HepG2 (cell line): ENCODE measurements at regions not wholly inside any gene's neighbourhood (a gene's known extent, or its start where the extent isn't known, plus 50 kb on each side); places are given as distances from the start of the nearest gene placed in this dataset.

Source experiments
- ATAC-seq: fragments of 200-7000 bp; cut with Tn5 transposase; 3 replicates; pipeline ENCODE4 v1.9.1; 2020; ENCODE audit warnings: mild to moderate bottlenecking, moderate library complexity
- BruUV-seq: library from RNA; stranded (reverse); fragments of 400-500 nt; replicated peaks from 2 replicates; lab custom pipeline; 2021; lab: Mats Ljungman, UMichigan
- CTCF ChIA-PET: fragments of 300-600 bp; formaldehyde crosslinking; extraction: SDS; loops from one replicate; lab custom pipeline; 2021; ENCODE audit warnings: low total read pairs, inconsistent platforms, low intra/inter-chr PET ratio; lab: Yijun Ruan, JAX
- POLR2A ChIA-PET: fragments of 350-600 bp; sonication (Branson Sonifier 250); formaldehyde crosslinking; loops from one replicate; lab custom pipeline; 2020; ENCODE audit warnings: antibody characterized with exemption, inconsistent platforms; lab: Yijun Ruan, JAX
- DNase-seq: peaks from one replicate; pipeline ENCODE4 v3.0.0-alpha.2; 2015; ENCODE audit warnings: low spot score
- FAIRE-seq: peaks from 3 replicates; lab custom pipeline; 2011; peaks lifted over from hg19 to GRCh38; lab: Jason Lieb, UNC
- H2AFZ ChIP-seq: one replicate; pipeline ENCODE4 v1.6.1; 2011; ENCODE audit warnings: low read length, inconsistent platforms
- H3K27ac ChIP-seq: fragments of 300-600 bp; 3 replicates; pipeline ENCODE4 v1.8.0; 2011; ENCODE audit warnings: mixed run types, mild to moderate bottlenecking, mixed read lengths, low read length, inconsistent platforms; ENCODE audit not compliant: insufficient read depth; ENCODE audit errors: extremely low read length
- H3K27me3 ChIP-seq, 2 experiments: fragments of 200-600 bp in 1 of 2; 2 replicates in 1 of 2; 3 replicates in 1 of 2; pipeline versions ENCODE4 v1.6.0 to v1.8.0; 2011; ENCODE audit warnings: low read length in 2 of 2, mild to moderate bottlenecking in 2 of 2, moderate library complexity in 2 of 2, inconsistent platforms in 1 of 2; ENCODE audit not compliant: insufficient read depth in 2 of 2, control insufficient read depth in 1 of 2
- H3K36me3 ChIP-seq, 2 experiments: fragments of 200-600 bp in 1 of 2; replicated peaks in 1 of 2; 2 replicates in 1 of 2; 3 replicates in 1 of 2; pipeline versions ENCODE4 v1.5.1 to v1.8.0; 2011; ENCODE audit warnings: low read length in 2 of 2, inconsistent platforms in 1 of 2; ENCODE audit not compliant: insufficient read depth in 2 of 2, control insufficient read depth in 1 of 2
- H3K4me1 ChIP-seq: 2 replicates; pipeline ENCODE4 v1.5.1; 2012; ENCODE audit warnings: low read length, inconsistent platforms; ENCODE audit not compliant: insufficient read depth
- H3K4me2 ChIP-seq: 2 replicates; pipeline ENCODE4 v1.6.0; 2011; ENCODE audit warnings: low read depth, low read length, inconsistent platforms
- H3K4me3 ChIP-seq, 3 experiments: fragments of 200-600 bp in 1 of 3; sonication (generic), shearing (Covaris generic) in 1 of 3; replicated peaks in 1 of 3; 2 replicates each; pipeline ENCODE4 v1.5.1; 2011 to 2016; ENCODE audit warnings: low read length in 3 of 3, inconsistent platforms in 2 of 3, low read depth in 2 of 3, mild to moderate bottlenecking in 2 of 3, control low read depth in 1 of 3, mixed read lengths in 1 of 3; ENCODE audit not compliant: insufficient read depth in 1 of 3
- H3K79me2 ChIP-seq: one replicate; pipeline ENCODE4 v1.6.1; 2011; ENCODE audit warnings: low read length, inconsistent platforms; ENCODE audit not compliant: insufficient read depth
- H3K9ac ChIP-seq: 2 replicates; pipeline ENCODE4 v1.6.0; 2011; ENCODE audit warnings: mild to moderate bottlenecking, low read depth, low read length, inconsistent platforms; ENCODE audit not compliant: insufficient read depth
- H3K9me3 ChIP-seq: 2 replicates; pipeline ENCODE4 v1.5.1; 2012; ENCODE audit warnings: mild to moderate bottlenecking, low read length
- H4K20me1 ChIP-seq: 2 replicates; pipeline ENCODE4 v1.6.0; 2011; ENCODE audit warnings: inconsistent platforms, mild to moderate bottlenecking, low read length, moderate library complexity; ENCODE audit not compliant: insufficient read depth
- EED ChIP-seq: sonication (generic); formaldehyde crosslinking; IDR thresholded peaks from 2 replicates; pipeline ENCODE4 v1.5.0; 2020; ENCODE audit warnings: mild to moderate bottlenecking, missing genetic modification reagents
- HHEX ChIP-seq: IDR thresholded peaks from 2 replicates; pipeline ENCODE4 v1.6.1; 2016; ENCODE audit warnings: control low read depth
- HOXA7 ChIP-seq: sonication (generic); formaldehyde crosslinking; IDR thresholded peaks from 2 replicates; pipeline ENCODE4 v1.8.1; 2022; ENCODE audit warnings: mild to moderate bottlenecking, missing genetic modification reagents, moderate library complexity
- IRF2 ChIP-seq: IDR thresholded peaks from 2 replicates; pipeline ENCODE4 v1.6.1; 2018; ENCODE audit warnings: missing genetic modification reagents, missing compliant biosample characterization
- KDM2A ChIP-seq: sonication (generic); formaldehyde crosslinking; IDR thresholded peaks from 2 replicates; pipeline ENCODE4 v1.4.0; 2020; ENCODE audit warnings: low read depth, missing genetic modification reagents, borderline replicate concordance
- MEIS1 ChIP-seq: sonication (generic); formaldehyde crosslinking; IDR thresholded peaks from 2 replicates; pipeline ENCODE4 v1.9.0; 2021; ENCODE audit warnings: mild to moderate bottlenecking, missing genetic modification reagents, moderate library complexity, borderline replicate concordance
- NBN ChIP-seq: fragments of 450-650 bp; conservative IDR thresholded peaks from 2 replicates; pipeline ENCODE4 v1.6.1; 2017
- NFE2L2 ChIP-seq: fragments of 150-350 bp; IDR thresholded peaks from 2 replicates; pipeline ENCODE4 v1.6.1; 2014; ENCODE audit warnings: low read length
- NFKBIZ ChIP-seq: IDR thresholded peaks from 2 replicates; pipeline ENCODE4 v1.6.1; 2018; ENCODE audit warnings: missing genetic modification reagents, missing compliant biosample characterization
- RAD21 ChIP-seq: fragments of 450-650 bp; formaldehyde crosslinking; IDR thresholded peaks from 2 replicates; pipeline ENCODE4 v1.5.0; 2020; ENCODE audit warnings: mild to moderate bottlenecking
- RNF2 ChIP-seq: fragments of 450-650 bp; conservative IDR thresholded peaks from 2 replicates; pipeline ENCODE4 v1.6.1; 2016; ENCODE audit warnings: low read depth
- SKI ChIP-seq: fragments of 450-650 bp; IDR thresholded peaks from one replicate; pipeline ENCODE4 v1.6.1; 2018; ENCODE audit warnings: mild to moderate bottlenecking; ENCODE audit not compliant: partially characterized antibody
- SPEN ChIP-seq: sonication (generic); formaldehyde crosslinking; IDR thresholded peaks from 2 replicates; pipeline ENCODE4 v1.5.1; 2020; ENCODE audit warnings: low read depth, mild to moderate bottlenecking, missing genetic modification reagents
- SUZ12 ChIP-seq: fragments of 150-350 bp; IDR thresholded peaks from 2 replicates; pipeline ENCODE4 v1.6.1; 2014; ENCODE audit warnings: low read depth, low read length
- TBX3 ChIP-seq: fragments of 450-650 bp; IDR thresholded peaks from 2 replicates; pipeline ENCODE4 v1.6.1; 2017; ENCODE audit warnings: antibody characterized with exemption, mild to moderate bottlenecking, inconsistent platforms, borderline replicate concordance
- ZNF234 ChIP-seq: sonication (generic); formaldehyde crosslinking; conservative IDR thresholded peaks from 2 replicates; pipeline ENCODE4 v1.5.1; 2020; ENCODE audit warnings: mild to moderate bottlenecking, missing genetic modification reagents
- ZNF282 ChIP-seq: fragments of 450-650 bp; IDR thresholded peaks from 2 replicates; pipeline ENCODE4 v1.6.1; 2018; ENCODE audit not compliant: partially characterized antibody
- ZNF30 ChIP-seq: sonication (generic); formaldehyde crosslinking; IDR thresholded peaks from 2 replicates; pipeline ENCODE4 v1.5.0; 2020; ENCODE audit warnings: mild to moderate bottlenecking, missing genetic modification reagents
- ZNF597 ChIP-seq: sonication (generic); formaldehyde crosslinking; IDR thresholded peaks from 2 replicates; pipeline ENCODE4 v1.5.0; 2020; ENCODE audit warnings: missing genetic modification reagents
- ZNF652 ChIP-seq: IDR thresholded peaks from 2 replicates; pipeline ENCODE4 v1.6.1; 2016; ENCODE audit warnings: low read depth, borderline replicate concordance
- WGBS: methylation state at CpG from one replicate; pipeline ENCODE4 v1.1.6; 2017; ENCODE audit warnings: low lambda C conversion rate; 5-methylcytosine and 5-hydroxymethylcytosine counted together
- in situ Hi-C: cut with HindIII; loops from 2 replicates; pipeline ENCODE4 v1.10.0; 2017; ENCODE audit warnings: low pct_unique_long_range_greater_than_20kb; ENCODE audit not compliant: extremely low pct_ligation_motif_present
- intact Hi-C: fragments of 100-400 bp; cut with micrococcal nuclease; formaldehyde crosslinking; loops from one replicate; pipeline ENCODE4 v1.10.0; 2022; ENCODE audit not compliant: unreplicated experiment
- TF ChIP-seq, protein P1 (sequence below): sonication (generic); formaldehyde crosslinking; IDR thresholded peaks from 2 replicates; pipeline ENCODE4 v1.4.0; 2020; ENCODE audit warnings: mild to moderate bottlenecking, missing genetic modification reagents

- Histone ChIP-seq H2AFZ (no peak overlapping the region), H3K4me1 (no peaks in the 10 kb centered on the region), H3K9ac (no peak overlapping the region), H3K79me2 (no peaks in the 10 kb centered on the region), H3K4me3 (no peak overlapping the region), H4K20me1 (no peaks in the 10 kb centered on the region), H3K27ac (no peak overlapping the region), H3K36me3 (no peaks in the 10 kb centered on the region), H3K27me3 (no peaks in the 10 kb centered on the region; a peak in 1 of 5 replicates), H3K9me3 (no peaks in the 10 kb centered on the region), H3K4me2 (no peak overlapping the region)
- CTCF ChIA-PET, result no interaction called here
- no TSS peak for BruUV-seq
- WGBS, result 23% methylated on average over 5 of the region's 5 CpGs
- intact Hi-C loops (no loop called here), in situ Hi-C loops (no loop called here)
- POLR2A ChIA-PET, result no interaction called here
- DNase-seq, result no peak
- ATAC-seq, result no peak
- TF ChIP-seq SKI, result no peak
- TF ChIP-seq ZNF652 (CRISPR knock-in tag), result no peak
- no peak for TF ChIP-seq ZNF234 (CRISPR knock-in tag)
- no peak for TF ChIP-seq MEIS1 (CRISPR knock-in tag)
- TF ChIP-seq ZNF30, result no peak
- no peak for TF ChIP-seq SPEN
- no peak for TF ChIP-seq KDM2A
- no peak for TF ChIP-seq TBX3
- no peak for FAIRE-seq
Observed at GRCh38 chrX:1109580-1110119, 102.8 kb downstream of the CRLF2 start.

DNA sequence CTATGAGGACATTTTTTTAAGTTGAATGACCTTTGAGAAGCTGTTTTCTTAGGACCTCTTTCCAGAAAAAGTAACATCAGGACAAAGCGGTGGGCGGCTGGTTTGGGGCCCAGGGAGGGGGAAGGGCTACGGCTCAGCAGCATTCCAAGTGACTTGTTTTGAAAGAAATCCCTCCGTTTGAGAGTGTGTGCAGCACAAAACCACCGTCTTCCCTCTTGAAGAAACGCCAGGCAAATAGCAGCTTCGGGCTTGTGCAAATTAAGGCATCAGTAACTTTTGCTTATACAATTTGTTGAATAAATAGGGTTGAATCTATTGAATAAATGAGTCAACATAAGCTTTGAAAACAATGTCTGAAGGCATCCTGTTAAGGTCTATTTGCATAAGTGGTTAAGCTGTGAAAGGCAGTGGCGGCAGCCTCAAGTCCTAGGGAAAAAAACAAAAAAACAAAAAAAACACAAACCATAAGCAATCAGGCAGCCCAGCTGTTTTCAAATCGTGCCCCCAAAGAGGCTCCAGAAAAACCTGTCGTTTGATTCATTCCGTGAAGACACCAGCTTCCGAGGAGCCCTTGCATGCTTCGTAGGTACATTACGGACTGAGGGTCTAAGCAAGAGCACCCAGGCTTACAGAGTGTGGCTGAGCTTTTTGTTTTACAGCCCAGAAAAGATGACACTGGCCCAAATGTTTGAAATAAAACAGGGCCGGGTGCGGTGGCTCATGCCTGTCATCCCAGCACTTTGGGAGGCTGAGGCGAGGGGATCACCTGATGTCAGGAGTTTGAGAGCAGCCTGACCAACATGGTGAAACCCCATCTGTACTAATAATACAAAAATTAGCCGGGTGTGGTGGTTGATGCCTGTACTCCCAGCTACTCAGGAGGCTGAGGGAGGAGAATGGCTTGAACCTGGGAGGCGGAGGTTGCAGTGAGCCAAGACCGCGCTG is 103.7 kb downstream of the CRLF2 start:
- 24% methylated on average over 21 of the region's 21 CpGs for WGBS
- DNase-seq (no peak), FAIRE-seq (no peak), ATAC-seq (no peak)
- H3K27ac ChIP-seq, result no peak overlapping the region
- H3K36me3 ChIP-seq, result no peaks in the 10 kb centered on the region
- BruUV-seq, result no TSS peak
- H3K4me3 ChIP-seq, result no peak overlapping the region
- no peaks in the 10 kb centered on the region for H3K79me2 ChIP-seq
- H2AFZ ChIP-seq, result no peak overlapping the region
- H3K27me3 ChIP-seq, result no peaks in the 10 kb centered on the region; a peak in 1 of 5 replicates
- H3K9me3 ChIP-seq, result no peaks in the 10 kb centered on the region
- TF ChIP-seq RNF2, result no peak
- no peak for TF ChIP-seq RAD21 (CRISPR knock-in tag)
- TF ChIP-seq ZNF282, result no peak
- TF ChIP-seq IRF2 (CRISPR knock-in tag), result no peak
- no peak for TF ChIP-seq NBN
- no peak for TF ChIP-seq ZNF597 (CRISPR knock-in tag)
- no peak for TF ChIP-seq HOXA7 (CRISPR knock-in tag)
- TF ChIP-seq HHEX (CRISPR knock-in tag), result no peak
- no peak for TF ChIP-seq NFKBIZ
- TF ChIP-seq NFE2L2, result no peak
- TF ChIP-seq, protein P1, sequence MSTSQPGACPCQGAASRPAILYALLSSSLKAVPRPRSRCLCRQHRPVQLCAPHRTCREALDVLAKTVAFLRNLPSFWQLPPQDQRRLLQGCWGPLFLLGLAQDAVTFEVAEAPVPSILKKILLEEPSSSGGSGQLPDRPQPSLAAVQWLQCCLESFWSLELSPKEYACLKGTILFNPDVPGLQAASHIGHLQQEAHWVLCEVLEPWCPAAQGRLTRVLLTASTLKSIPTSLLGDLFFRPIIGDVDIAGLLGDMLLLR (CRISPR knock-in tag), result no peak
- no peak for TF ChIP-seq SUZ12
- no peak for TF ChIP-seq EED (CRISPR knock-in tag)
- no peak overlapping the region for H3K4me2 ChIP-seq
- ChIA-PET POLR2A (no interaction called here), CTCF (no interaction called here)
- in situ Hi-C loops (no loop called here), intact Hi-C loops (no loop called here)
- H3K4me1 ChIP-seq, result no peaks in the 10 kb centered on the region
- H4K20me1 ChIP-seq, result no peaks in the 10 kb centered on the region
- H3K9ac ChIP-seq, result no peak overlapping the region
